ENCODE measurements at regions not wholly inside any gene's neighbourhood (a gene's known extent, or its start where the extent isn't known, plus 50 kb on each side); places are given as distances from the start of the nearest gene placed in this dataset.

DNA sequence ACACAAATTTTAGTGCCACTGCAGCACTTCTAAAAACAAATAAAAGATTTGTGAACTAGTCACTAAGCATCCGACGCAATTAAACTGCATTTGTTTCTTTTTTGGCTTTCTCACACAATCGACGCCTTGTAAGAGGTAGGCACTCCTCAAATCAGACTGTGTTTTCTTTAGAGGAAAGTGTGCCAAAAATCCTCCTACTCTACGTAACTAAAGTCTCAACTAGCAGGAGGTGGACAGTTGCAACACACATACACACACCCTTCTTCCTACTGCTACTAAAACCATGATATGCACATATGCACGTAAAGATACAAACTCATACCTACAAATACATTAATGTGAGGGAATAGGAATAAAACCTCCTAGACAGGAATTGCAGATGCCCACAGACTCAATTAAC is 844.7 kb upstream of the SOX9 start:
- TF ChIP-seq CTCF (IDR thresholded peaks at IDR 0.05) (no peak), POLR2A (IDR thresholded peaks at IDR 0.05) (no peak), POLR2AphosphoS5 (IDR thresholded peaks at IDR 0.05) (peak in 1 of 3 donors; percentile 21), EP300 (IDR thresholded peaks at IDR 0.05) (no peak)

Data from stomach (tissue), 4 donors.